HG02840 (cell line): ENCODE measurements at regions not wholly inside any gene's neighbourhood (a gene's known extent, or its start where the extent isn't known, plus 50 kb on each side); places are given as distances from the start of the nearest gene placed in this dataset.
"Not testable (repeated sequence)": the region's sequence is repeated elsewhere in the genome, so short reads cannot be mapped to it uniquely, and the experiment has no call there.

ENCODE experiments used
- ATAC-seq: cut with Tn5 transposase; IDR thresholded peaks from one replicate; pipeline ENCODE4 v1.9.1; 2021; ENCODE audit warnings: mild to moderate bottlenecking, moderate library complexity, moderate number of reproducible peaks; ENCODE audit not compliant: unreplicated experiment, low FRiP score

- ATAC-seq: not testable (repeated sequence)
Measured at GRCh38 chr7:19882893-19883292, 109.5 kb upstream of the TMEM196 start.

GRCh38 chr7:19872094-19872493 is 98.7 kb upstream of the TMEM196 start:
- ATAC-seq: no peak

GRCh38 chr7:19871102-19871501 is 97.7 kb upstream of the TMEM196 start:
- ATAC-seq: no peak

DNA sequence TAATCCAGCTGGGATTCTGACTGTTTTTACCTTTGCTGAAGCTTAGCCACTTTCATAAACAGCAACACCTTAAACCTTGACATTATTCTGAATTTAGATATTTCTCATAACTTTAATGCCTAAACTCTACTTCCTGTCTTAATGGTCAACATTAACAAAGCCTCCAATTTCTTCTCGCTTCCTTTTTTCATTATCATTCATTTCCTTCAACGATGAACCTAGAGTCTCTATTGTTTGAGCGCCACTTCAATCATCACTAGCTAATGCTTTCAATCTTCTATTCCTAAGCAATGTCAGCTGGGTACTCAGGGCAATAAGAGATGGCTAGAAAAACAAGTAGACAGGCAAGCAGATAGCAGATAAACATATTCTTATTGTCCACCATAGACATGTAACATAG is 96.6 kb upstream of the TMEM196 start:
- ATAC-seq: no peak

DNA sequence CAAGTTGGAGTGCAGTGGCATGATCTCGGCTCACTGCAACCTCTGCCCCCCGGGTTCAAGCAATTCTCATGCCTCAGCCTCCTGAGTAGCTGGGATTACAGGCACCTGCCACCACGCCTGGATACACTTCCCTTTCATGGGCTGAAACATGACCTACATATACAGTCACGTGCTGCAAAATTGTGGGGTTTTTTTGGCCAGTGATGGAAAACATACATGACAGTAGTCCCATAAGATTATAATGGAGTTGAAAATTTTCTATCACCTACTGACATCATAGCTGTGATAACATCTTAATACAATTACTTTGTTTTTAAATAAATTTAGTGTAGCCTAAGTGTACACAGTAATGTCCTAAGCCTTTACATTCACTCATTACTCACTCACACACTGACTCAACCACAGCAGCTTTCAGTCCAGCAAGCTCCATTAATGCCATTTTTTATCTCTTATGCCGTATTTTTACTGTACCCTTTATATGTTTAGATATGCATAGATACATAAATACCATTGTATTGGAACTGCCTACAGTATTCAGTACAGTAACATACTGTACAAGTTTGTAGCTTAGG is 79.9 kb upstream of the TMEM196 start:
- ATAC-seq: no peak

DNA sequence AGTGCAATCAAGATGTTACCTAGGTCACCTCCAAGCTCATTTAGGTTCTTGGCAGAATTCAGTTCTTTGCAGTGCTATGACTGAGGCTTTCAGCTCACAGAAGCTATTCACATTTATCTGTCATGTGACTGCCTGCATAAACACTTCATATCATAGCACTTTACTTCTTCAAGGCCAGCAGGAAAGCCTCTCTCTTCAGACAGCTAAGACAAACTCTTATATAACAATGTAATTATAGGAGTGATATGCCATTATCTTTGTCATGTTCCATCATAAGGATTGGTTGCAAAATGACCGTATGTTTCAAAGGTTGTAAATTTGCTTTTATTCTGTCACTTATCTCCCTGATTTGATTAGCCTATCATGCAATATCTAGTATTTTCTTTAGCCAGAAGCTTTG is 78.8 kb upstream of the TMEM196 start:
- ATAC-seq: no peak

- no peak for ATAC-seq
Measured at GRCh38 chr7:19851504-19851903, 78.1 kb upstream of the TMEM196 start.

- no peak for ATAC-seq
Measured at GRCh38 chr7:19834566-19834965, 61.1 kb upstream of the TMEM196 start.

GRCh38 chr7:19830604-19831003 is 57.2 kb upstream of the TMEM196 start:
- no peak for ATAC-seq
